PFSK-1 (cell line): ENCODE measurements at regions not wholly inside any gene's neighbourhood (a gene's known extent, or its start where the extent isn't known, plus 50 kb on each side); places are given as distances from the start of the nearest gene placed in this dataset.

ENCODE experiments used
- FOXP2 ChIP-seq: optimal IDR thresholded peaks from 2 replicates; pipeline ENCODE3; 2011; ENCODE audit warnings: borderline replicate concordance, control low read depth, inconsistent platforms; ENCODE audit not compliant: insufficient read depth; ENCODE audit errors: extremely low read length, extremely low read depth
- POLR2AphosphoS5 ChIP-seq: IDR thresholded peaks from 2 replicates; pipeline ENCODE4 v1.6.1; 2012; ENCODE audit warnings: low read depth, mild to moderate bottlenecking, control low read depth, low read length, moderate library complexity
- SIN3A ChIP-seq: IDR thresholded peaks from 2 replicates; pipeline ENCODE4 v1.6.1; 2012; ENCODE audit warnings: mild to moderate bottlenecking, low read length, moderate library complexity, borderline replicate concordance; ENCODE audit not compliant: insufficient read depth
- TAF1 ChIP-seq: IDR thresholded peaks from 2 replicates; pipeline ENCODE4 v1.6.1; 2012; ENCODE audit warnings: low read length, control low read depth, borderline replicate concordance; ENCODE audit not compliant: insufficient read depth
- TF ChIP-seq, protein P1 (sequence below), 2 experiments: IDR thresholded peaks; 2 replicates each; pipeline versions ENCODE4 v1.6.1 to v1.8.0; 2011 to 2012; ENCODE audit warnings: low read depth in 2 of 2, low read length in 2 of 2, control low read depth in 1 of 2, inconsistent platforms in 1 of 2, mild to moderate bottlenecking in 1 of 2, moderate library complexity in 1 of 2; ENCODE audit not compliant: insufficient read depth in 1 of 2

DNA sequence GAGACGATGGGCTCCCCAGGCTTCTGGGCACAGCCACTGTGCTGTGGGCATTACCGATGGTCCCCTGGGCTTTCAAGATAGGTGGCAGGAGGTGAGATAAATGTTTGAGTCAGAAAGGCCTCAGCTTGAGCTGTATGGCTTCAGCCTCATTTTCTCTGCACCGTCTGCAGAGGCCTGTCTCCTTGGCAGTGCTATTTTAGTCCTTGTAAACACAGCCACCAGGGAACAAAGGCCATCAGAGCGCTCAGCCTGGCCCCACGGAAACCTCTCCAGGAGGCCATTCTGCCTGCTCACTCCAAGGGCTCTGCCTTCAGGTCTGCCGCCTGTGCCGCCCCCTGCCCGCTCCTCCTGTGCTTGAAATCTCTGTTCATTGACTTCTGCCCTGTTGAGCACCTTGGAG lies 1424.9 kb downstream of the TBC1D22A start:
- TF ChIP-seq SIN3A, result no peak
- TF ChIP-seq POLR2AphosphoS5, result no peak
- no peak for TF ChIP-seq TAF1
- TF ChIP-seq, protein P1, sequence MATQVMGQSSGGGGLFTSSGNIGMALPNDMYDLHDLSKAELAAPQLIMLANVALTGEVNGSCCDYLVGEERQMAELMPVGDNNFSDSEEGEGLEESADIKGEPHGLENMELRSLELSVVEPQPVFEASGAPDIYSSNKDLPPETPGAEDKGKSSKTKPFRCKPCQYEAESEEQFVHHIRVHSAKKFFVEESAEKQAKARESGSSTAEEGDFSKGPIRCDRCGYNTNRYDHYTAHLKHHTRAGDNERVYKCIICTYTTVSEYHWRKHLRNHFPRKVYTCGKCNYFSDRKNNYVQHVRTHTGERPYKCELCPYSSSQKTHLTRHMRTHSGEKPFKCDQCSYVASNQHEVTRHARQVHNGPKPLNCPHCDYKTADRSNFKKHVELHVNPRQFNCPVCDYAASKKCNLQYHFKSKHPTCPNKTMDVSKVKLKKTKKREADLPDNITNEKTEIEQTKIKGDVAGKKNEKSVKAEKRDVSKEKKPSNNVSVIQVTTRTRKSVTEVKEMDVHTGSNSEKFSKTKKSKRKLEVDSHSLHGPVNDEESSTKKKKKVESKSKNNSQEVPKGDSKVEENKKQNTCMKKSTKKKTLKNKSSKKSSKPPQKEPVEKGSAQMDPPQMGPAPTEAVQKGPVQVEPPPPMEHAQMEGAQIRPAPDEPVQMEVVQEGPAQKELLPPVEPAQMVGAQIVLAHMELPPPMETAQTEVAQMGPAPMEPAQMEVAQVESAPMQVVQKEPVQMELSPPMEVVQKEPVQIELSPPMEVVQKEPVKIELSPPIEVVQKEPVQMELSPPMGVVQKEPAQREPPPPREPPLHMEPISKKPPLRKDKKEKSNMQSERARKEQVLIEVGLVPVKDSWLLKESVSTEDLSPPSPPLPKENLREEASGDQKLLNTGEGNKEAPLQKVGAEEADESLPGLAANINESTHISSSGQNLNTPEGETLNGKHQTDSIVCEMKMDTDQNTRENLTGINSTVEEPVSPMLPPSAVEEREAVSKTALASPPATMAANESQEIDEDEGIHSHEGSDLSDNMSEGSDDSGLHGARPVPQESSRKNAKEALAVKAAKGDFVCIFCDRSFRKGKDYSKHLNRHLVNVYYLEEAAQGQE (IDR thresholded peaks at IDR 0.05; ENCODE audit: insufficient read depth in 1 of 2, low read depth in 2 of 2, low read length in 2 of 2), result no peak

DNA sequence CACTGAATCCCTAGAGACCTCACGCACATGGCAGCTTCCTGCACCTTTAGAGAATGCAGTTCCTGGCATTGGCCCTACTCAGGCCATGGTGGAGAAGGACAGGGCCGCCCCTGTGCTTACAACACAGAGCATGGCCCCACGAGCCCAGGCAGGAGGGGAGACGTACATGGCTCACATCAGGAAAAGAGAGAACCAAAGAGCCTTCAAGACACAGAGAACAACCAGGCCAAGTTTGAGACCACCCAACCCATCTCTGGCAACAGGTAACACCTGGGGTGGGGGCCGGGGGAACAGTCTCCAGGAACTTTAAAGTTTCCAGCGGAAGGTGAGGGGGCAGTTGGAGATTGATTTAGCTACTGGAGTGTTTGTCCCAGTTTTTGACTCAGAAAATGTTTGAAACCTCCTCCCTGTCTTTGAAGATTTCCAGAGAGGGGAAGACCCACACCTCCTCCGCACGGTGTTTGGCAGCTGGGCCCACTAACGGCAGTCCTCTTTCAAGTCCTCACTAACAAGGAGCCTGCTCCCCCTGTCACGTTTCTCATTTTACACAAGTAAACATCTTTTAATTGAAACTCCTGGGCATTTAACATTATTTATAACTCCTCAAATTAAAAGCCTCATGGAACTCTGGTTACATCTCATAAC lies 1423.8 kb downstream of the TBC1D22A start:
- TF ChIP-seq FOXP2, result no peak

DNA sequence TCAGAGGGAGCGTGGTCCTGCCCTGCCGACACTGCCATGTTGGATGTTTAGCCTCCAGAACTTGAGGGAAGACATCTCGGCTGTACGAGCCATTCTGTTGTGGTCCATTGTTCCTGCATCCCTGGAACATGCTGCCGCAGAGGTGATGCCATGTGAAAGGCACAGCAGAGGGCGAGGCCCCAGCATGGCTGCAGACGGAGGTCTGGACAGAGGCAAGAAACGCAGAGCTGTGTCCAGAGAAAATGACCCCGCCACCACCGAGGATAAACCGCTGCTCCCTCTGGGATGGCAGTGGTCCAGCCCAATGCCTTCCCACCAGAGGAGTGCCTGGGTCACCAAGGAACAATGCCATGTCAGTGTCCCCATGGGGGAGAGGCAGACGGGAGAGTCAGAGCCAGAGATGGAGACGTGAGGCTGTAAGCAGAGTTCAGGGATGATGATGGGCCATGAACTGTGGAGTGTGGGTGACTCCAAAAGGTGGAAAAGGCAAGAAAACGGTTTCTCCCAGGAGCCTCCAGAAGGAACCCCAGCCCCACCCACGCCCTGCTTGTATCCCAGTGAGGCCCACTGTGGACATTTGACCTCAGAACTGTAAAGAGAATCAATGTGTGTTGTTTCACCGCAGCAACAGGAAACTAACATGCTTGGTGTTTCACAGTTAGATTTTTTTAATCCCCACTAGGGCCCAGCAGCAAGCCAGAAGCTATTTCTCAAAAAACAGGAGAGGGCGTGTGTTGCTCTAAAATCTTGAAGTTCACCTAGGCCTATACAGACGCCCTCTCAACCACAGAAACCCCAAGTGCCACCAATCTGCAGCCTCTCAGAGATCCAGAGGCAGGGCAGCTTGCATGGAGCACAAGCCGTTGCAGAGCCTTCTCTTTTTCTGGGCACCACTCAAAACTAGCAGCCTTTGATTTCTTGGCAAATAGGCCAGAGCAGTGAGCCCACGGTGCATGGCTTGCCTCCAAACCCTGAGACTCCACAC lies 1422.9 kb downstream of the TBC1D22A start:
- TF ChIP-seq, protein P1 (IDR thresholded peaks at IDR 0.05; ENCODE audit: insufficient read depth in 1 of 2, low read depth in 2 of 2, low read length in 2 of 2), result no peak
- TF ChIP-seq SIN3A (no peak), POLR2AphosphoS5 (no peak), TAF1 (no peak), FOXP2 (no peak)

DNA sequence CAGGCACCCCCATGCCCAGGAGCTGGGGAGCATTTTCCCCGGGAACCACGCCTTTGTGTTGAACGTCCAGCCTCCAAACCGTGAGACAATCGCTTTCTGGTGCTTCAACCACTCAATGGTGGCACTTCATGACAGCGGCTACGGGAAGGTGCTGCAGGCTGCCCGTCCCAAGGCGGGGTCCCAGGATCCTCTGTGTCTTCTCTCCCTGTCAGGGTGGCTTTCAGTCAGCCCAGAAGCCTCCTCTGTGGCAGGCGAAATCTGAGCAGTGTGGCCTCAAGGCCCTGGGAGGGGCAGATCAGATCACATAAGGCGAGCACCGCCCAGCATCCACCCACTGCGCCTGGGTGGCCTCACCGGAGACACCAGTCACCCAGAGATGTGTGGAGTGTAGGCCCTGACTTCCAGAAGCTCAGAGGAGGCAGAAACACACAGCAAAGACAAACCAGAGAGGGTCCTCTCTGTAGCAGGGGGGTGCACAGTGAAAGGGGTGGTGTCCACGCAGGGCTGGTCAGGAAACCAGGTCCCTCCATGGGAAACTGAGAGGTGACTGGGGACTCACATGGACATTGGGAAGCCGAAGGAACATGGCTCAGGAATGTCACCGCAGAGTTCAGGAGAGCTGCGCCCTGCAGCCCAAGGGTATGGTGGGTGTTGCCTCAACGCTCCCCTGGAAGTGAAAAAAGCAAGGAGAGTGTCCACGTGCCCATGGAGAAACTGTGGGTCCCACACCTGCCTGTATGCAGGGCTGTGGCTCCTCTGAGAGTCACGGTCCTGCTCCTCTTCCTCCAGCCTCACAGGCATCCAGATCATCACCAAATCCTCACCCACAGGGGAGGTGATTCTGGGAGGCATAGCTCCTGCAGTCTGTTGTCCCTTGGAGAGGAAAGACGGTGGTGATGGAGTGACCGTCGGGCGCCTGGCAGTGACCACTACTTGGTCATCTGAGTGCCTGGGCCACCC lies 1420.7 kb downstream of the TBC1D22A start:
- TF ChIP-seq FOXP2, result no peak
- TF ChIP-seq POLR2AphosphoS5, result no peak
- no peak for TF ChIP-seq SIN3A
- TF ChIP-seq, protein P1 (IDR thresholded peaks at IDR 0.05; ENCODE audit: insufficient read depth in 1 of 2, low read depth in 2 of 2, low read length in 2 of 2), result no peak
- TF ChIP-seq TAF1, result no peak

DNA sequence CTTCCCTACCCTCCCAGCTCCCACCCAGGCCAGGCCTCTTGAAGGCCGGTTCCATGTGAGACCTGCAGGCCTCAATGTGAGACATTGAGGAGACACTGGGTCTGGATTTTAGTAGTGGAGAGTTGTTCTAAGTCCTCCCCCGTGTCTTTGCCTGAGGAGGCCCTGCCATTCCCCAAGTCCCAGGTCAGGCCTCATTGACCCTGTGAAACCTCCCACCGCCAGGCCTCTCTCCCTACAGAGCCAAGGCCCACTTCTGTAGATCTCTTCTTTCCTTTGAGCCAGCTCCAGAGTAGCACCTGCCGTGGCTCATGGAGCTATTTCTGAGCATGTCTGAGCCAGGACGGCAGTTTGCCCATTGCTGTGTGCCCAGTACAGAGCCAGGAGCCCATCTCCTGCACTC lies 1419.6 kb downstream of the TBC1D22A start:
- no peak for TF ChIP-seq SIN3A
- TF ChIP-seq TAF1, result no peak
- no peak for TF ChIP-seq POLR2AphosphoS5
- no peak for TF ChIP-seq FOXP2
- TF ChIP-seq, protein P1 (IDR thresholded peaks at IDR 0.05; ENCODE audit: insufficient read depth in 1 of 2, low read depth in 2 of 2, low read length in 2 of 2), result no peak
